CD4-positive, alpha-beta T cell treated with Interleukin-2 at 100 ng/mL for 4 hours (primary cell): ENCODE measurements at regions not wholly inside any gene's neighbourhood (a gene's known extent, or its start where the extent isn't known, plus 50 kb on each side); places are given as distances from the start of the nearest gene placed in this dataset.

Experiments
- DNase-seq: peaks from one replicate; pipeline ENCODE4 v3.0.0-alpha.2; 2020; ENCODE audit warnings: low spot score

DNA sequence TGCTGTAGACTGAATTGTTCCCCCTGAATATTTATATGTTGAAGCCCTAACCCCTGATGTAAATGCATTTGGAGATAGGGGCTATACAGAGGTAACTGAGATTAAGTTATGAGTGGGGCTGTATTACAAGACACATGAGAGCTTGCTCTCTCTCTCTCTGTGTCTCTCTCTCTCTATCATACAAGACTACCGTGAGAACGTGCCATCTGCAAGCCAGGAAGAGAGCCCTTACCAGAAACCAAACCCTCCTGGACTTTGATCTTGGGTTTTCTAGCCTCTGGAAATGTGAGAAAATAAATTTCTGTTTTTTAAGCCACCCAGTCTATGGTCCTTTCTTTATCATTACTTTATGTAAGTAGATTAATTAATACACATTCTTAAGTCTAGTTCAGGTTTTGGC, 249.3 kb upstream of the MAN1A1 start:
- no peak for DNase-seq

DNA sequence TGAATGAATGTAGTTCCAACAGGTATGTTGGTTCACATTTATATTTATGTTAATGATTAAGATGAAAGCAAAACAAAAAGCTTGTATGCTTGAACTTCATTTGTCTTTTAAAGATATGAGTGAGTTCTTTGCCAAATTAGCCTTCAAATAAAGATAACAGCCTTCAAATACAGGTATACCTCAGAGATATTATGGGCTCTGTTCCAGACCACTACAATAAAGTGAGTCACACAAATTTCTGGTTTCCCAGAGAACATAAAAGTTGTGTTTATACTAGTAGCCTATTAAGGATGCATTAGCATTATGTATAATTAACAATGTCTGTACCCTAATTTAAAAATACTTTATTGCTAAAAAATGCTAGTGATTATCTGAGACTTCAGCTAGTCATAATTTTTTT, 245.3 kb upstream of the MAN1A1 start:
- no peak for DNase-seq

DNA sequence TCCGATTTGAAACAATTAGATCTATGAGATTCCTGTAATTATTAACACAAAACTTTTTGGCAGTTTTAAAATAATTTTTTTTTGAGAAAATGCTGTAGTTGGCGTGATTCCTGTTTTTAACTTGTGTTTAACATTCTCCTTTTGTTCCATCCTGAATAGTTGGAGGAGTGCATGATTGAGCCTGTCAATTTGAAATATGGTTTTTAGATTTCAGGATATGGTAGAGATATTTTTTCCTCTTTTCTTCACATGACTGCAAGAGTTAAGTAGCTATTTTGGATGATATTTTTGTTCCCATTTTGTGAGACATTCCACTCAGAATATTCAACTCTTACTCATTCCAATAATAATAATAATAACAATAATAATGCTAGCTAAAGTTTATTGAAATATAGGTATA, 241.7 kb upstream of the MAN1A1 start:
- DNase-seq, result no peak

DNA sequence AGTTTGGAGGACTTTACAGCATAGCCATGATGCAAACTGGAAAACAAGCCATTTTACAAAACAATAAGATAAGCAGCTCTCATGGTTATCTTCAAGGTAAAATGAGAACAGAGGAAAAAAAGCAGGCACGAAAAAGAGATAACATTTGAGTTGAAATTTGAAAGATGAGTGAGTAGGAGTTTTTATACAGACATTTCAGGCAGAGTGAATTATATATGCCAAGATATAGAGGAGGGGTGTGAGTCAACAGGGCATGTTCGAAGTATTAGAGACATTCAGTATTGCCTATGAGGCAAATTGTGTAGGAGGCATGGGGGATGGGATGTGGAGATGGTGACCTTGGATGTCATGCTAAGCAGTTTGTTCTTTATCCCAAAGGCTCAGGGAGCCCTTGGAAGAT, 240.5 kb upstream of the MAN1A1 start:
- DNase-seq, result no peak

DNA sequence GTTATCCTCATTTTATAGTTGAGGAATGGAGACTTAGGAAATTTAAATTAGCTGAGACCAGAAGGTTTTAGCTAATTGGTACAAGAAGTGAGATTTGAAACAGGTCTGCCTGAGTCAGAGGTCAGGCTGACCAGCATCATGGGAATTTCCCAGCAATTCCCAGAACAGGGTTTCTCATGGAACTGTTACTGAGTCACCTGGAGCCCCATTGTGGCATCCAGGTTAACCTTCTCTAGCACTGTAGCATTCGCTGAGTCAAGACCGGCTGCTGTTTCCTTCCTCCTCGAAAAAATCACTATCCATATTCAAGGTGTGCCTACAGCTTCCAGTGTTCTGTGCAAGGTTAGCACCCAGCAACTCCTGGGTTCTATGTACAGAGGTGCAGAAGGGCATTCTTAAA, 238.0 kb upstream of the MAN1A1 start:
- DNase-seq, result no peak

DNA sequence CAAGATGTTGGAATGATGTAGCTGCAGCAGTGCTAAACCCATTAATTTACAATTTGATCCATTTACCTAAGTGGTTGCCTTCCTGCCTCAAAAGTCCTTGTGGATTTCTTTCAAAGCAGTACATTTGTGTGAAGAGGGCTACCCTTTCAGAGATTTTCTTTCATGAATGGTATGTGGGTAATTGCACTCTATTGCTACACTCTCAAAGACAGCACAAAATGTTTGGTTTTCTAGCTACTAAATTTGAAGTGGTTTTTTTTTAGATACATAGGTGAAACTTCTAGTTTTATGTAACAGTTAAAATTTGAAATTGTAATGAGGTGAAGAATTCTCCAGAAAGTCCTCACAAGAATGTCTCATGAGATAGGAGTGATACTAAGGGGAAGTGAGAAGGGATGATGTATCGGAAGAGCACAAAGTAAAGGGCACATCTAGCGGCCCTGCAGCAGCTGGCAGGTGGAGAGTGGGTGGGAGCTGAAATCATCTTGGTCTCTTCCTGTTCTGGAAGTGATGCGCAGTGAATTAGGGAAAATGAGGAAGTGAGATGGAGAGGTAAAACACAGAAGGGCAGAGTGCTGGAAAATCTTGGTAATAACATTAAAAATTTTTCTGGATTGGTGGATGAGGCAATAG, 236.8 kb upstream of the MAN1A1 start:
- DNase-seq, result no peak

DNA sequence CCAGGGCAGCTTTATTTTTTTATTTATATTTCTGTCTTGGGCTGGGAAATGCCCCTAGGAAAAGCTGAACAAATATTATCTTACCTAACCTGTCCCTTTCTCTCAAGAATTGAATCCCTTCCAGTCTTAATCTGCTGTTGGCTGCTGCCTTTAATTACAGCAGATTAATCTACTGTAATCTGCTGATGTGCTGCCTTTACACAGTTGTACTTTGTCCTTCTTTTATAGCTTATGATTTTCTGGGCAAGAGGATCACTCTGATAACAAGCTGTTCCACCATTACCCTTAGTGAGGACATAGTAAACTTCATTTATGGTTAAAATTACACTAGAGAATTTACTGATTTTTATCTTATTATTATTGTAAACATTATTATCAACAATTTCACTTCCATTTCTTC, 234.5 kb upstream of the MAN1A1 start:
- DNase-seq, result no peak

DNA sequence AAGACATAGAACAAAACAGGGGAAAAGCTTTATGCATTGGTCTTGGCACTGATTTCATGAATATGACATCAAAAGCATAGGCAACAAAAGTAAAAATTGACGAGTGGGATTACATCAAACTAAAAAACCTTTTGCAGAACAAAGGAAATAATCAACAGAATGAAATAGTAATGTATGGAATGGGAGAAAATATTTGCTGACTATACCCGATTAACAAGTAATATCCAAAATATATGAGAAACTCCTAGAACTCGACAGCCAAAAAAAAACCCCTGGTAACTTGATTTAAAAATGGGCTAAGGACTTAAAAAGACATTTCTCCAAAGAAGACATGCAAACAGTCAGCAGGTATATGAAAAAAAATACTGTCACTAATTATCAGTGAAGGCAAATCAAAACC, 231.7 kb upstream of the MAN1A1 start:
- no peak for DNase-seq

DNA sequence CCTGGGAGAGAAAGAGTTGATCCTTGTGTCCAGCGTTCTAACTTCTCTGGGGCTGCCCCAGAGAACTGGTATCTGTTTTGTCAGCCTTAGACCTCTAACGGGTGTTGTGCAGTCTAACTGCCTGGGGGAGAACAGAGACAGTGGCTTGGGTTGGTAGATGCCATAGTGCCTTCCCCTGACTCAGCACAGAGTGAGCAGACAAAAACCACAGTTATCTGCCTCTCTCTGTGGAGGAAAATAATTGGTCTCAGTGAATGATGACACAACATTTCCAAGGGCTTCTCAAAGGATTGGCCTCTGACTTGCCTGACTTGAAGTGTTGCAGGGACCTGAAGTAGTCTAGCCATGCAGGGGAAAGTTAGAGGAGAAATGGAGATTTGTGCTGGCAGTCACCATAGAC, 226.2 kb upstream of the MAN1A1 start:
- DNase-seq, result no peak

DNA sequence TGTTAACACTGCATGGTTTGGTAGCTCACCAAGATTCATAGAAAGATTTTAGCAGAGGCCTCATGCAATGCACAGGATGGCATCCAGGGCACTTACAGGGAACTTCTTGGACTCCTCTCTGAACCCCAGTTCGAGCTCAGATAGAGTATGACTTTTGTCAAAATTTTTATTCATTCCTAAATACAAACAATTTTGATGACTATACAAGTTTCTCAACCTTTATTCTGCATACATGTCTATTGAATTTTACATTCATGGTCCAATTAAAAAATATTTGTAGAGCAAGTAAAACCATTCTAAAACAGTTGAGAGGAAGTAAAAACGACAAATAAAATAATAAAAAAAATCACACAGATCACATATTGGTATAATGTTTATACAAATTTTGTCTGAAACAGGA, 219.0 kb upstream of the MAN1A1 start:
- no peak for DNase-seq

DNA sequence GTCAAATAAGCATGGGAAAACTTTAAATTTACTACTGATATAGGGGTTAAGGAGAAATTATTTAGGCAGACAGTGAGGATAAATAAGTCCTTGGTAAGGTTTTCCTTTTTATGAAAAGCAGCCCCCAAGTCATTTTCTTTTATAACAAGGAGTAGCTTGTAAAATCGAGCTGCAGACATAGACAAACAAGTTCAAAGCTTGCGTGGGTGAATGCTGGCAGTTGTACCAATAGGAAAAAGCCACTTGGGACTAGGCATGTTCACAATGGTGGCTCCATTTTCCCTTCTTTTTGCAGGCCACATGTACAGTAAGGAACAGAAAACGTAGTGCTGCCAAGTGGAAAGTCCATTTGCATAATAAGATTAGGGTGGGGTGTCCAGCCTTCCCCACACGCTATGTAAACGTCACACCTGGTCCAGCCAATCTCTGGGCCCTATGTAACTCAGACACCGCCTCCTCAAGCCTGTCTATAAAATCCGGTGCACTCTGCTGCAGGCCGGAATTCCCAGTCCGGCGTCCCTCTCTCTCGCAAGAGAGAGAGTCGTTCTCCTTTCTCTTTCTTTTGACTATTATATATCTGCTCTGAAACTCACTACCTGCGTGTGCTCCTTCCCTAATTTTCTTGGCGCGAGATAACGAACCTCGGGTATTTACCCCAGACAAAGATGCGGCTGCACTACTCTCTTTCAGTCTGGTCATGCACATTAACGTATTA, 217.1 kb upstream of the MAN1A1 start:
- DNase-seq, result no peak

DNA sequence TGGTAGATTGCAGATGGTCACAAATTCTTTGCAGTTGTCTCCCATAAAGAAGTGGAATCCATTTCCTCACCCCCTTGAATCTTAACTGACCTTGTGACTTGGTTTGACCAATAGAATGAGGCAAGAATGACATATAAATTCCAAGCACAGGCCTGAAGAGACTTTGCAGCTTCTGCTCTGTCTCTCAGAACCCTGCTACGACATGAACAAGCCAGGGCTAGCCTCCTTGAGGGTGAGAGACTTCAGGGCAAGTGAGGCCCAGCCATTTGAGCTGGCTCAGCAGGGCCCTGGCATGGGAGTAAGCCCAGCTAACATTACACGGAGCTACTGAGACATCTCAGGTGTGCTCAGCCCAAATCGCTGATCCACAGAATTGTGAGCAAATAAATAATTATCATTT, 216.3 kb upstream of the MAN1A1 start:
- DNase-seq, result no peak

DNA sequence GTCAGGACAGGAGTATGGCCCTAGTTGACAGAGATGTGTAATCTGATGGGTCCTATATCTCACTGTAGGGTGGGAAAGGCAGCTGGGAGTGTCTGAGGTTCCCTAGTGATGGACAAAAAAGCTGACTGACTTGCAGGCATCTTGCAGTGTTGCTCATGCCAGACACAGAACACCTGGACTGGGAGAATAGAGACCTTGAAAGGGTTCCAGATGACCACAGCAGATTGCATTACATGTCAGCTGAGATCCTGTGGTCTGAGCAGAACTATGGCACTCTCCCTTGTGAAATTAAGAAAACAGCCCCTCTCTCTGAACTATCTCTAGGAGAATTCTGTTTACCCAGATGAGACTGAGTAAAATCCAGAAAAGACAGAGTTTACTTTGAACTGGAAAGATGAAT, 212.6 kb upstream of the MAN1A1 start:
- no peak for DNase-seq

DNA sequence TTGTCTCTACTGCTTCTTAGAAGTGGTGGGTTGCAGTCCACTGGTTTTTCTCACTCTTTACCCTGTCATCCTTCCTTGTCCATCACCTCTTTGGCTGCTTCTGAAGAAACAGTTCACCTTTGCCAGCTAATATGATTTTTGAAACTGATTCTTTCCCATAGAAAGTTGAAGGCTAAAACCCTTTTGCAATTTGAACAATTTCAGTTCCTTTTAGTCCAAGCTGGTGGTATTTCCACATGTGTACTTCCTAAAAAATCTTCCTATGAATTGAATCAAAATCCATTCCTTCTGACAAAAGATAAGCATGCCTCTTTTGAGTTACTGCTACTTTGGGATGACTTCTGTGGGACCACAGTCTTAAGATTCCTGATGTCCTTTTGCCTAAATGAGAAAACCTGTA, 210.0 kb upstream of the MAN1A1 start:
- no peak for DNase-seq

DNA sequence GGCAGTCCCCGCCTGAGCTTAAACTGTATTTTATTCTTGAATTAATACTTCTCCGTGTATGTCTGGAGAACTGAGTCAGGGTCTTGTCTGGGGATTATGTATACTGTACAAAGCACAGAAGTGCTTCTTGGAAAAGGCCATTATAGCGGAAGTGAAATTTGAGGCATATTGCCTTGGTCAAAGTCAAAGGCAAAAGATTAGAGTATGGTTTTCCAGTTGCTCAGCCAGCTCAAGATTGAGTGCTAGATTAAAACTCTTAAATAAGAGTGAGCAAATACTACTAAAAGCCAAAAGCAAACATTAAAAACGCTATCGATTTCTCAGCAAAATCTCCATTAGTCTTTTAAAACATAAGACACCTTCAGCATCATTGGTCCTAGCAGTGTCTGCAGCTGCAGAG, 207.7 kb upstream of the MAN1A1 start:
- DNase-seq, result no peak

DNA sequence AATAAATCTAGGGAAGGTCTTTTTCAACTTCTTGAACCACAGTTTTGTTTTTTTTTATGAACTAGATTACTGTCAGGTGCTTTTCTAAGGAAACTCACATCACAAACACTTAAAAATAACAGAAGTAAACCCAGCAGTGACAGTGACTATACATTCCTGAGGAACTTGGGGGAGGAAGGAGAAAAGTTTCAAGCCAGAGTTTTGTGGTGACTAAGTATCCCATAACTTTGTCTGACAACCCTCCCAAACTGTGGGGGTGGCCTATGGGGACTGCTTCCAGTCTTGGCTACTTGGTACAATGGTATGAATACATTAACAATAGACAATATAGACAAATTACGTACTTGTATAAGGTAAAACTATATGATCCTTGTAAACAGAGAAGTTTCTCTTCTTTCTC, 202.5 kb upstream of the MAN1A1 start:
- no peak for DNase-seq

DNA sequence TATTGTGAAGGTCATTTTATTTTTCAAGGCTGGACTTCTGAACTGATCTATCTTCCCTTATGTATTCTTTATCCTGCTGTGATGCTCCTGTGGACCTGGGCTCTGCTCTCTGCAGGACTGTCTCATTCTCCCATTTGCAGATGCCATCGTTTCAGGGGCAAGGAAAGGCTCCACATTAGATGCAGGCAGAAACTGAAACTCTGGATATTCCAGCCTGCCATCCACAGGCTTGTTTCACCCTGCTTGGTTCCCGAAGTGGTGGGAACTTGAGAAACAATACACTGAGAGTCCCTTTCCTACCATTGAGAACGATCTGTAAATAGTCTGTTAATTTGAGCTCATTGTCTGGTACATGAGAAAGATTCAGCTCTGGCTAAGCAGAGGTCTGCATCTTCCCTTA, 197.5 kb upstream of the MAN1A1 start:
- DNase-seq, result no peak

DNA sequence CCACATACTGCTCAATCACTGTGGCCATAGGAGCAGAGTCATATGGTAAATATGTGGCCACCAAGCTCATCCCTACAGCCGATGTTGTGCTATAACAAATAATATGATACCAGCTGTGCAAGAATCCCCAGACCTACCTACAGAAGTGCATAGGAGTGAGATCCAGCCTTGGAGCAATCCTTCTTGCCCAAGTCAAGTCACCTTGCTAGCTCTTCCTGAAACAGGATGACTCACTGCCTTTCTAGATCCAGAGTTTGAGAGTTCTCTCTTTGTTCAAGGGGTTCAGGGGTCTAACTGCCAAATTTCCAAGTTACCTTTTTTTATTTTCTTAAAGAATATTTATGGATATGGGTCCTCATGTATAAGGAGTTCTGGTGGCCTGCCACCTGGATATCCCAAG, 195.7 kb upstream of the MAN1A1 start:
- DNase-seq, result no peak

DNA sequence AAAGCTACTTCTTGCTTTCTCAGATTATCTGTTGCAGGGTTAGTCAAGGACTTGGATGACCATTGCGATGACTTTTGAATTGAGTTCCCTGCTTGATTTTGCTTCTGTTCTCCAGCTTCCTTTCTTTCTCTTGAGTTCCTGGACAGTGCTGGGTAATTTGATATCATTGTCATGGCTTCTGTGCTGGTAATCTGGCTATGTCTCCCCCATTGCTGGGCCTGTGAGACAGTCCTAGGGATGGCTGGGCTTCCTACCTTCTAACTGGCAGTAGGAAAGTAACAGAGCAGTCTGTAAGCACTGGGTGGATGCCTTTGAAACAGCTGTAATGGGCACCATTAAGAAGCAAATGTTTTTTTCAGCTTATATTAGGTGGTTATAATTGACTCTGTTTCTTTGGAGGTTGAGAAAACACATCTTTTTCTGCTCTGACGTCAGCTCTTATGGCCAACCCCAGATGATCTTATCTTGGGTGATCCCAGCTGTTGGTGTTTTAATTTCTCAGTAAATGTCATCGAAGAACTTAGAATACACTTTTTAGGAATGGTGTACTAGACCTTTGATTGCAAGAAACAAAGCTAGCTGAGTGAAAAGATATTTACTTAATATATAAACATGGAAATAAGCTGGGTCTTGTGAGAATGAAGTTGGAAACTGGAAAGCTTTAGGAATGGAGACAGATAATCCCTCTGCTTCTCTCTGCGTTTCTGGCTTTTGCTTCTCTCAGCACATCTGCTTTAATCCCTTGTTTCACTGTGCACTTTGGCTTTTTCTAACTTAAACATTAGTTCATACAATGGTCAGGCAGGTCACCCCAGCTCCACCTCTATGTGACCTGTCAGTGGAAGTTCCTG, 195.0 kb upstream of the MAN1A1 start:
- DNase-seq, result no peak

DNA sequence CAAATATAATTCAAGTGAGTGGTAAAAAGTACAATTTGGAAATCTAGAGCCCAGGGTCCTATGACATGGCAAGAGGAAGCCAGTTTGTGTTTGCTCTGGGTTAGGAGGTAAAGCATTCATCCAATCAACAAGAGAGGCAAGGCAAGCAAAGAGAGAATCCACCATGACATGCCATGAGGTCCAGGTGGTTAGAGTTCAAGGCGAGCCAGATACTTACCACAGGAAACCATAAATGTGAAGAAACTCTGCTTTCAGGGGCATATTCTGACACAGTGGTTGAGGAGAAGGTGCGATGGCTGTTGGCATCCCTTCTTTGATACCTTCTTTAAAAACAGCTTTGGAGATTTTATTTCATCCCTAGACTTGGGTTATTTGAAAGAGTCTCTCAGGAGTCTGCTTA, 193.8 kb upstream of the MAN1A1 start:
- DNase-seq, result no peak

DNA sequence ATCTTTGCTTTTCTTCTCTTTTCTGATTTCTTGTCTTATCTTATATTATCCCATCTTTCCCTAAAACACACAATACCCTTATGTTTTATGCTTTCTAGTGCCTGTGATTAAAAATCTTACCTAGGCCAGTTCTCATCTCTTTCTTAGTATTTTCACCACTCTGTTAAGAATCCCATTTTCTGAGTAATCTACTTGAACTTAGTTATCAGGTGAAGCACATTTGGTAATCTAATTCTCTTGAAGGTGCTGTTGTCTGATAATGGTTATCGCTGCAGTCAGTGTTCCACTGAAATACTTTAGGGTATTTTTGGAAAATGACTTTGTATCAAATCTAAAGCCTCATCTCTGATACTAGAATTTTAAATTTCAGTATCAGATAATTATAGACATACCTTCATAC, 192.5 kb upstream of the MAN1A1 start:
- DNase-seq, result no peak

DNA sequence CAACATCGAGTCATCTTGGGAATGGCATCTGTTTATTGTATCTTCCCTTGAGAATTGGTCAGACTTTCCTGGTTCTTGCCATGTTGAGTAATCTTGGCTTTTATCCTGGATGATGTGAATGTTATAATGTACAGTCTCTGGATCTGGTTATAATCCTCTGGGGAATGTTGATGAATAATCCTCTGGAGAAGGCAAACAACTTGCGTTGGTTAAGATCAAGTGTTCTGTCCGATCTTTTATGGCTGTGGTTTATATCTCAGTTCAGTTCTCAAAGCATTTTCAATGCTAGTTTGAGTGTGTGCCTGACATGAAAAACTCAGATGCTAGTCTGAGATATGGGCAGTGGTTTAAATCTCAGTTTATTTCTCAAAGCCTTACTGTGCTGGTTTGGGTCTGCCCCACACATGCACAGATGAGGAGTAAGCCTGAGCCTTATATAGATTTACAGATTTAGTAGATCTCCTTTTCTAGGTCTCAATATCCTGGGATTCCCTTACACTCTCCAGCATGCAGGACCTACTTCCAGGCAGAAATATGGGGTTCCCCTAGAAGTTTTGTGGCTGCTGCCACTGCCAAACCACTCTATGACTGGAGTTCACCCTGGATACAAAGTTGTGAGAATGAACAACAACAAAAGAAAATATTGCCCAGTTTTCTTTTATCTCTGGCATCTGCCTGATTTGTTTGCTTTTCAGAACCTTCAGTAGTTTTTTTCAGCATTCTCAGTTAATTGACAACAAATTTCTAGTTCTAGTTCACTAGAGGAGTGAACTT, 191.8 kb upstream of the MAN1A1 start:
- no peak for DNase-seq

DNA sequence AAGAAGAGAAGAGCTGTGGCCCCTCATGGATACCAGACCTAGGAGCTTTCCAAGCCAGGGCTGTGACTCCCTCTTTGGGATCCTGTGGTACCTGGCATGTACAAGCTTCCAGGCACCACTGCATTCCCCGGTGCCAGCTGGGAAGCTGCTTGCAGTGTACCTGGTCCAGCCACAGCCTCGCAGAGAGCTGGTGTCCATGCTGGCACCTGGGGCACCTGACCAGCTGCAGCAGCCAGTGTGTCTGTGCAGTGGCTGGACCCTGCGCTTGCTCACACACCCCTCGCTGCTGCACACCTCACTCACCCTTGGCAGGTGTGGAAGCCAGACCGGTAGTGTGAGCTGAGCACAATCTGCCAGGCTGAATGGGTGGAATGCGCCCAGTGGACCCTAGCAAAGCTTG, 190.9 kb upstream of the MAN1A1 start:
- DNase-seq, result no peak
